ENCODE measurements at regions not wholly inside any gene's neighbourhood (a gene's known extent, or its start where the extent isn't known, plus 50 kb on each side); places are given as distances from the start of the nearest gene placed in this dataset.

- no peak for TF ChIP-seq ZFP30 (CRISPR knock-in tag; IDR thresholded peaks at IDR 0.05)
- no peak for TF ChIP-seq POU6F1 (CRISPR knock-in tag; IDR thresholded peaks at IDR 0.05; ENCODE audit: borderline replicate concordance, low read depth)
- TF ChIP-seq TSHZ2 (CRISPR knock-in tag; IDR thresholded peaks at IDR 0.05), result no peak
These were observed 184.8 kb upstream of the RPH3A start for GRCh38 chr12:112606611-112607365.

Measured in SK-N-SH treated with all-trans-retinoic acid at 6 μM for 48 hours (cell line).